C4-2B (cell line): ENCODE measurements at regions not wholly inside any gene's neighbourhood (a gene's known extent, or its start where the extent isn't known, plus 50 kb on each side); places are given as distances from the start of the nearest gene placed in this dataset.

Experiments
- ZFX ChIP-seq: fragments of 450-650 bp; IDR thresholded peaks from 2 replicates; pipeline ENCODE4 v1.6.1; 2017
- TF ChIP-seq, protein P1 (sequence below): fragments of 450-650 bp; conservative IDR thresholded peaks from 2 replicates; pipeline ENCODE4 v1.5.1; 2017; ENCODE audit warnings: mild to moderate bottlenecking

DNA sequence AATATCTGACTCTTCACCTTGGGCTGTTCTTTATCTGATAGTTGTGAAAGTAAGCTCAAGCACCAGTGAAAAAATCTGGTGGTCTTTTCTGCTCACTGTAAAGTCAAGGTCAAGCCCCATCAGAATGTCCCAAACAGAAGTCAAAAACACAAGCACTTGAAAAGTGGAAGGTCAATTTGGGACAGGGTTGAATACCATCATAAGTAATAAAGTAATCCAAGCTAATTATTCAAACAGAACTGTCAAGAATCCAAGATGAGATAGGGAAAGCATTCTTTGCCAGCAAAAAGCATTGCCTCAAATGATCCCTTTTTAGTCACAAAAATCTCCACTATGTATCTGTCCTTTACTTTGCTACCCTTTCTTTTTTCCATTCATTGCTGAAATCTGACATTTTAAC is 430.1 kb upstream of the NPVF start:
- TF ChIP-seq, protein P1, sequence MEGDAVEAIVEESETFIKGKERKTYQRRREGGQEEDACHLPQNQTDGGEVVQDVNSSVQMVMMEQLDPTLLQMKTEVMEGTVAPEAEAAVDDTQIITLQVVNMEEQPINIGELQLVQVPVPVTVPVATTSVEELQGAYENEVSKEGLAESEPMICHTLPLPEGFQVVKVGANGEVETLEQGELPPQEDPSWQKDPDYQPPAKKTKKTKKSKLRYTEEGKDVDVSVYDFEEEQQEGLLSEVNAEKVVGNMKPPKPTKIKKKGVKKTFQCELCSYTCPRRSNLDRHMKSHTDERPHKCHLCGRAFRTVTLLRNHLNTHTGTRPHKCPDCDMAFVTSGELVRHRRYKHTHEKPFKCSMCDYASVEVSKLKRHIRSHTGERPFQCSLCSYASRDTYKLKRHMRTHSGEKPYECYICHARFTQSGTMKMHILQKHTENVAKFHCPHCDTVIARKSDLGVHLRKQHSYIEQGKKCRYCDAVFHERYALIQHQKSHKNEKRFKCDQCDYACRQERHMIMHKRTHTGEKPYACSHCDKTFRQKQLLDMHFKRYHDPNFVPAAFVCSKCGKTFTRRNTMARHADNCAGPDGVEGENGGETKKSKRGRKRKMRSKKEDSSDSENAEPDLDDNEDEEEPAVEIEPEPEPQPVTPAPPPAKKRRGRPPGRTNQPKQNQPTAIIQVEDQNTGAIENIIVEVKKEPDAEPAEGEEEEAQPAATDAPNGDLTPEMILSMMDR, result no peak
- TF ChIP-seq ZFX, result no peak
